ENCODE measurements at regions not wholly inside any gene's neighbourhood (a gene's known extent, or its start where the extent isn't known, plus 50 kb on each side); places are given as distances from the start of the nearest gene placed in this dataset.

- DNase-seq = no peak
These were observed 108.8 kb upstream of the RASGEF1B start for GRCh38 chr4:81580346-81580993.

DNA sequence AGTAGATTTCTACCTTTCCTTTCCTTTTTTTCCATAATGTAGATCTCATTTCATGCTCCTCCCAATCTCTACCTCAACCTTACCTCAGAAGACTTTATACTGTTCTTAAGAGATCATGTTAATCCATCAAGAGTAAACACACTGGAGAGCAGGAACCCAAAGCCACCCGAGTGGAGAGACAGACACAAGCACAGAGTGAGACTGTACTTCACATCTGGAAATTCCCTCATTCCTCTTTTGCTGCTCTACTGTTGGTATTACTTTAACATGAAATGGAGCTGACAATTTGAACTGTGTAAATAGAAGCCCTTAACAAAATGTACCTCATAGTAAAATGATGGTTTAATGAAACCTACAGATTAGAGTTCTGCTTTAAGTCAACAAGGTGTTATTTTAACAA, 105.7 kb upstream of the RASGEF1B start:
- DNase-seq = no peak

DNA sequence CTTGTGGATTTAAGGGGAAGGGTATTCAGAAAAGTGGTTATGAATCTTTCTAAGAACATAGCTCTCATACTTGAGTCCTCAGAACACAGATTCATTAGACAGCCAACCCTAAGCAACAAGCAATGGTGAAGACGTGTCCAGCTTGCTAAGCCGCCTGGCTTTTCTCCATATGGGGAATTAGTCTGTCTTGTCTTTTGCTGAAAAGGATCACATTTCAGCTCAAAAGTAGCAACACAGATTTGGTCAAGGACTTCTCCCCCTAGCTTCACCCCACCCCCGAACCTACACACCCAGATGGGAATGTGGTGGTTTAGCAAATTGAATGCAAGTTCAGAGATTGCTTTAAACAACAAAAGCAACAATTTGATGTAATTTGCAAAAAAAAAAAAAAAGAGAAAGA, 103.3 kb upstream of the RASGEF1B start:
- no peak for DNase-seq

DNA sequence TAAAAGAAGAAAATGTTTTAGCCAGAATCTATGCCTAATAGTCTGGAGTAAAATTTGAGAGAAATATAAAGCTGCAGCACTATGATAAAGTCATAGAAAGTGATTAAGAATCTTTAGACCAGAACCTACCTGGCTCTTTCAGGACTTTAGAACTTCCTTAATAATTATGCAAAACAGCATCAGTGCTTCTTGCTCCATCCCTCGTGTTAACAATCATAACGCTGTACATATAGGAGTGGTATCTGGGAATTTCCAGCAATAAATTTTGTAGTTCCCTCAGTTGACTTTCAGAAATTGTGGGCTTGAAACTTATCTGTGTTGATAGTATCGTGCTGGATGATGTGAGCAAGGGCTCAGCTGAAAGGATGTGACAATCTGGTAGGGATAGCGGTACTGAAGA, 102.1 kb upstream of the RASGEF1B start:
- no peak for DNase-seq

GRCh38 chr4:81572402-81572801, 100.7 kb upstream of the RASGEF1B start:
- no peak for DNase-seq

DNA sequence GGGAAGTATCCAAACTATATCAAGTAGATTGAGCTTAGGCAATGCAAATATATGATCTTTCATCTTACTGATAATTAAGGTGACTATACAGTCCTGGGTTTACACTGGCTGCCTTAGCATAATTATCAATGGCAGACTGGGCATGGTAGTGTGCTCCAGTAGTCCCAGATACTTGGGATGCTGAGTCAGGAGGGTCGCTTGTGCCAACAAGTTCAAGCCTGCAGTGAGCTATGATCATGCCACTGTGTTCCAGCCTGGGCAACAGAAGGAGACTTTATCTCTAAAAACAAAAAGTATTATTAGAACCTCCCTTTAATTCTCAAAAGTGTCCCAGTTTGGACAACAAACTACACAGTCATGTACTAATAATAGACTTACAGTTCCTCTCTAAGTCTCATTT, 99.4 kb upstream of the RASGEF1B start:
- DNase-seq = no peak

- no peak for DNase-seq
These were observed 94.5 kb upstream of the RASGEF1B start for GRCh38 chr4:81566161-81566591.

- DNase-seq = peak; percentile 73
These were observed 93.6 kb upstream of the RASGEF1B start for GRCh38 chr4:81565142-81565870.

GRCh38 chr4:81564025-81564424, 92.3 kb upstream of the RASGEF1B start:
- no peak for DNase-seq

GRCh38 chr4:81562093-81562492, 90.4 kb upstream of the RASGEF1B start:
- no peak for DNase-seq

- DNase-seq = no peak
These were observed 85.6 kb upstream of the RASGEF1B start for GRCh38 chr4:81557306-81557705.

DNA sequence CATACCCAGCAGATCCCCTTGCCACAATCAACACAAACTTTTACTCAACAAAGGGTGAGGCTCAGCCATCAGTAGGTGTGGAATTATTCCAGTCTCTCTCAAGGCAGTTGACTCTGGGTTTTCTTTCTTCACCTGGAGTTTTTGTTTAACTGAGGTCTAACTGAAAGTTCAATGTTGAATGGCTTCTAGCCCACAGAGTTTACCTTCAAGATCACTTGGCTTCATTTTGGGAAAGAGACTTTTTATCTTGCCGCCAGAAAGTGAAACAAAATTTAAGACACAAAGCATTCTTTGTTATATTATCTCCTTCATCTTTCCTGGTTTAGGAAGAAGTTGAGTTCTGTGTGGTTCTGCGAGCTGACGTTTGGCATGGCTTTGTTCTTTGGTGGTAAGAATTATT, 83.8 kb upstream of the RASGEF1B start:
- no peak for DNase-seq

GRCh38 chr4:81552086-81552485, 80.4 kb upstream of the RASGEF1B start:
- DNase-seq = no peak

DNA sequence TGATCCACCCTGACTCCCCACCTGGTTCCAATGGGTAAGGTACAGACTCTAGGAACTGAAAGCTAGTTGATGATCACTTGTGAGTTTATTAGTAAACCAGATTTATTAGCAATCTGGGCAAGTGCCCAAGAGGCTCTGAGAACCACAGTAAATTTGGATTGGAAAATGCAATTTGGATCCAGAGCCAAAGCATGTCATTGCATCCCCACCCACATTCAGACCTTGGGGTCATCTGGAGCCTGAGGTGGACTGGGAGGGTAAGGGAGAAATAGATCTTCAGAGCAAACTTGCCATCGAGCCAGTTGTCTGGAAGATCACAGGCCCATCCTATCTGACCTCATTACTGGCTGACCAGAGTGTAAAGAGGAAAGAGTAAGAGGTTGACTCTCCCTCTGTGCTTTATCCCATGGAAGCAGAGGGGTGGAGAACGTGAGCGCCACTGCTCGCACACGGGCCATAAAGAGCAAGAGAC, 78.7 kb upstream of the RASGEF1B start:
- no peak for DNase-seq

DNA sequence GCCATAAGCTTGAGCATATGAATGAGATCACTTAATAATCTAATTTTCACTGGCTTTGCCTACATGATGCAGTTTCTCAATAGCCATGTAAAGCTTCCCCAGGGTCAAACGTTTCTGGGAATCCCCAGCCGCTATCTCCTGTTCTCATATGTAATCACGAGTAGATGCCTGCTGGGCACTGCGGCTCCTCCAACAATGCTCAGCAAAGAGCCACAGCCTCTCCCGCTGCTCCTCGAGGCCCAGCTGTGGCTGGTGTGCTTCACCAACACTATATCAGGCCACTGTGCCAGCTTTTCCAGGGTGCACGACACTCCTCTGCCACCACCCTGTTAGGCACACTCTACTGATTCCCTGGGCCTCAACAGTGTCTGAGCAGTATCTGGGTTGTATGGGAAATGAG, 78.3 kb upstream of the RASGEF1B start:
- DNase-seq = no peak

DNA sequence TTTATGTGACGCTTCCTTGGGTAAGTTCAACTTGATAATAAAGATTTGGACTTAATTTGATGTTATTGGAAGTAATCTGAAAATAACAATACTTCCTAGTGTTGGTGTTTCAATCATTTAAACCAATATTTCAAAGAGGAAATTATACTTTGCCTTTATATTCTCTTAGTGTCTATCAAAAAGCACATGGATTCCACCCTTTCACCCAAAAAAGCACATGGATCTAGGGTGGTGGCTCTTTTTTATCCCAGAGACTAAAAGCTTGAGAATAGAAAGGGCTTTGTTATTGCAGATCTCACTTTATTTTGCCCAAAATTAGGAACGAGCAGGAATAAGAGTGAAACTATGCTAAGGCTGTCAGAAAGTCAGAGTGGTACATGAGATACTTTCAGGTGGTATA, 75.1 kb upstream of the RASGEF1B start:
- no peak for DNase-seq

GRCh38 chr4:81541161-81541945, 69.6 kb upstream of the RASGEF1B start:
- DNase-seq = no peak

DNA sequence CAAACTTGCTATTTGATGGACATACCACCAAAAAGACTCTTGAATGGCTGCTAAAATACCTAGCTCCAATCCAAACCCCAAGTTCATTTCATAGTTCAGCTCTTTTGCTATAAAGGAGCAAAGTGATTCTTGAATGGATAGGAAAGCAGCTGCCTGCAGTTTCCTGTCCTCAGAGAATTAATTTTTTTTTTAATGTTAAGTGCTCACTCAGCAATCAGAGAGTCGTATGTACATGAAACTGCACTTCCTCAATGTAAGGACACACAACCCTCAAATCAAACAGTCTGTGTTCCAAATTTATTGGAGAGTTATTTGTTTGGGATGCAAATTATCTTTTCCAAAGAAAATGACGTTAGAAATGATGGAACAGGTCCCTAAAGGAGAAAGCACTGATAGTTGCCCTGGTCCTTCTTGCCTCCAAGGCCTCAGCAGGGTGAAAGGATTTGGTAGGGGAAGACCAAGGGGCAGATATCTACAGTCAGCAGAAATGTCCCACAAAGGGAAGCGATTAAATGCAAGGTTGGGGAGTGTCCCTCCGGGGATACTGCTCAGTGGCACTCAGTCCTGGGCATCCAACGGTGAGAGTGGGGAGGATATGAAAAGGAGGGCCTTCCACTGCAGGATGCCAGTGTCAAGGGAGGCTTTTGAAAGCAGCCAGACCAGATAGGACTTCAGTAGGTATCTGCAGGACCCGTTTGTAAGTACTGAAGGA, 67.2 kb upstream of the RASGEF1B start:
- DNase-seq = no peak

- DNase-seq = no peak
These were observed 59.7 kb upstream of the RASGEF1B start for GRCh38 chr4:81531410-81531809.

GRCh38 chr4:81528979-81529378, 57.3 kb upstream of the RASGEF1B start:
- no peak for DNase-seq

GRCh38 chr4:81528200-81528599, 56.5 kb upstream of the RASGEF1B start:
- DNase-seq = no peak

DNA sequence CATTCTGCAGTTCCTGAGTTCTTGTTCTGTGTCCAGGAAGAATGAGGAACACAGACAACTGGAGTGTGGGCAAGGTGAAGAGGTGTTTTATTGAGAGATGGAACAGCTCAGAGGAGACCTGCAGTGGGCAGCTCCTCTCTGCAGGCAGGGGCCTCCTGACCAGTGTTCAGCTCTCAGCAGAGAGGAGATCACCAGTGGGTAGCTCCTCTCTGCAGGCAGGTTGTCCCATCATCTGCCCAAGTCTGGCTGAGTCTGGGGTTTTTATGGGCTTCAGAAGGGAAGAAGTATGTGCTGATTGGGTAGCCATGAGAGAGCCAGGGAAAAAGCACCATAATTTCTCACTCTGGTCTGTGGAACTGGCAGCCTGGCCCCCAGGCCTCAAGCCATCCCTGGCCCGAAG, 56.0 kb upstream of the RASGEF1B start:
- no peak for DNase-seq

- DNase-seq = no peak
These were observed 55.4 kb upstream of the RASGEF1B start for GRCh38 chr4:81527115-81527514.
